ENCODE measurements at regions not wholly inside any gene's neighbourhood (a gene's known extent, or its start where the extent isn't known, plus 50 kb on each side); places are given as distances from the start of the nearest gene placed in this dataset.
A peak's percentile ranks its signal among the peaks of the same experiment; 100 is the strongest.

- no peak for DNase-seq
- Mint-ChIP-seq H3K4me1 (ENCODE audit: low read depth, unreplicated experiment) (no peaks in the 10 kb centered on the region), H3K27me3 (ENCODE audit: unreplicated experiment) (no peaks in the 10 kb centered on the region), H3K27ac (ENCODE audit: unreplicated experiment) (no peak overlapping the region), H3K36me3 (ENCODE audit: insufficient read depth, unreplicated experiment) (no peaks in the 10 kb centered on the region), H3K4me3 (ENCODE audit: low read depth, unreplicated experiment) (no peak overlapping the region), H3K9me3 (ENCODE audit: low read depth, unreplicated experiment) (no peaks in the 10 kb centered on the region)
- CTCF ChIA-PET = no interaction called here
- TF ChIP-seq, protein P1, sequence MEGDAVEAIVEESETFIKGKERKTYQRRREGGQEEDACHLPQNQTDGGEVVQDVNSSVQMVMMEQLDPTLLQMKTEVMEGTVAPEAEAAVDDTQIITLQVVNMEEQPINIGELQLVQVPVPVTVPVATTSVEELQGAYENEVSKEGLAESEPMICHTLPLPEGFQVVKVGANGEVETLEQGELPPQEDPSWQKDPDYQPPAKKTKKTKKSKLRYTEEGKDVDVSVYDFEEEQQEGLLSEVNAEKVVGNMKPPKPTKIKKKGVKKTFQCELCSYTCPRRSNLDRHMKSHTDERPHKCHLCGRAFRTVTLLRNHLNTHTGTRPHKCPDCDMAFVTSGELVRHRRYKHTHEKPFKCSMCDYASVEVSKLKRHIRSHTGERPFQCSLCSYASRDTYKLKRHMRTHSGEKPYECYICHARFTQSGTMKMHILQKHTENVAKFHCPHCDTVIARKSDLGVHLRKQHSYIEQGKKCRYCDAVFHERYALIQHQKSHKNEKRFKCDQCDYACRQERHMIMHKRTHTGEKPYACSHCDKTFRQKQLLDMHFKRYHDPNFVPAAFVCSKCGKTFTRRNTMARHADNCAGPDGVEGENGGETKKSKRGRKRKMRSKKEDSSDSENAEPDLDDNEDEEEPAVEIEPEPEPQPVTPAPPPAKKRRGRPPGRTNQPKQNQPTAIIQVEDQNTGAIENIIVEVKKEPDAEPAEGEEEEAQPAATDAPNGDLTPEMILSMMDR (IDR thresholded peaks at IDR 0.05; ENCODE audit: unreplicated experiment) = no peak
- intact Hi-C loops (cut with micrococcal nuclease; ENCODE audit: unreplicated experiment) = no loop called here
- no TSS peak for BruUV-seq (replicated peaks)
These were observed 172.8 kb upstream of the CXADR start for GRCh38 chr21:17340081-17340480.

DNA sequence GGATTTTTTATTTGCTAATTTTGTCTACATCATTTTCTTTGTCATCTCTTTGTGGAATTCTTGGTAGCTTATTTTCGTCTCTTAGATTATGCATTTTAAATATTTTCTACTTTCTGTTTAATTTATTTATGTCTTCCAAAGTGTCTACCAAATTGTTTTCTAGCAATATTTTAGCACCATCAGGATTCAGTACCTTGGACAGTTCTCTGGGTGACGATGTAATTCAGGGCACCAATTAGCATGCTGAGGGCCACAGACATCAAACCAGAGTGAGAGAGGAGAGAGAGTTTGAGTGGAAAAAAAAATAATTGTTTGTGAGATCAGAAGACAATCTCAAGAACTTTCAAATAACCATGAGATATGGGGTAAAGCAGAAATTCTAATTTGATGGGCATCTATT lies 169.8 kb upstream of the CXADR start:
- DNase-seq = peak; percentile 4
- intact Hi-C loops (cut with micrococcal nuclease; ENCODE audit: unreplicated experiment) = no loop called here
- Mint-ChIP-seq H3K36me3 (ENCODE audit: insufficient read depth, unreplicated experiment) (no peaks in the 10 kb centered on the region), H3K27ac (ENCODE audit: unreplicated experiment) (no peak overlapping the region), H3K27me3 (ENCODE audit: unreplicated experiment) (no peaks in the 10 kb centered on the region), H3K4me1 (ENCODE audit: low read depth, unreplicated experiment) (no peaks in the 10 kb centered on the region), H3K9me3 (ENCODE audit: low read depth, unreplicated experiment) (no peaks in the 10 kb centered on the region), H3K4me3 (ENCODE audit: low read depth, unreplicated experiment) (no peak overlapping the region)
- TF ChIP-seq, protein P1 (IDR thresholded peaks at IDR 0.05; ENCODE audit: unreplicated experiment) = no peak
- no TSS peak for BruUV-seq (replicated peaks)
- CTCF ChIA-PET = no interaction called here

- DNase-seq = no peak
- intact Hi-C loops (cut with micrococcal nuclease; ENCODE audit: unreplicated experiment) = no loop called here
- TF ChIP-seq, protein P1 (IDR thresholded peaks at IDR 0.05; ENCODE audit: unreplicated experiment) = no peak
- no peaks in the 10 kb centered on the region for H3K27me3 Mint-ChIP-seq (ENCODE audit: unreplicated experiment)
- CTCF ChIA-PET = no interaction called here
- H3K9me3 Mint-ChIP-seq (ENCODE audit: low read depth, unreplicated experiment) = no peaks in the 10 kb centered on the region
- no peak overlapping the region for H3K27ac Mint-ChIP-seq (ENCODE audit: unreplicated experiment)
- H3K36me3 Mint-ChIP-seq (ENCODE audit: insufficient read depth, unreplicated experiment) = no peaks in the 10 kb centered on the region
- no peak overlapping the region for H3K4me3 Mint-ChIP-seq (ENCODE audit: low read depth, unreplicated experiment)
- no peaks in the 10 kb centered on the region for H3K4me1 Mint-ChIP-seq (ENCODE audit: low read depth, unreplicated experiment)
- no TSS peak for BruUV-seq (replicated peaks)
These were observed 164.5 kb upstream of the CXADR start for GRCh38 chr21:17348357-17348756.

- CTCF ChIA-PET = no interaction called here
- no peak for DNase-seq
- Mint-ChIP-seq H3K27me3 (ENCODE audit: unreplicated experiment) (no peaks in the 10 kb centered on the region), H3K36me3 (ENCODE audit: insufficient read depth, unreplicated experiment) (no peaks in the 10 kb centered on the region), H3K27ac (ENCODE audit: unreplicated experiment) (no peak overlapping the region), H3K4me3 (ENCODE audit: low read depth, unreplicated experiment) (no peak overlapping the region), H3K9me3 (ENCODE audit: low read depth, unreplicated experiment) (no peaks in the 10 kb centered on the region), H3K4me1 (ENCODE audit: low read depth, unreplicated experiment) (no peaks in the 10 kb centered on the region)
- intact Hi-C loops (cut with micrococcal nuclease; ENCODE audit: unreplicated experiment) = no loop called here
- no TSS peak for BruUV-seq (replicated peaks)
- TF ChIP-seq, protein P1 (IDR thresholded peaks at IDR 0.05; ENCODE audit: unreplicated experiment) = no peak
These were observed 164.0 kb upstream of the CXADR start for GRCh38 chr21:17348849-17349248.

DNA sequence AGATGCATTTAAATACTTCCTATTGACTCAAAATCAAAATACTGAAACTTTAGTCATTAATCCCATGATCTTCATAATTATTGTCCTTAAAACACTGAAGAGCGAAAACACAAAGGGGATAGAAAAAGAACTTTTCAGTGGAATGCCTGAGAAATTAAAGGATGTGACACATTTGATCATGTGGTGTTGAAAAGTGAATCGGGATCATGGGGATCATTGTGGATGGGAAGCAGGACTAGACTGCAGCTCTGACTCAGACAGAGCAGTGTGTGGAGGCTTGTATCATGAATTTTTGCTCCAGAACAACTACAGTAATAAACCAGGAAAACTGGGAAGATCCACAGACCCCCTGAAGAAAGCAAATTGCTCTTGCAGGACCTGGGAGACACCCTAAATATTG lies 161.1 kb upstream of the CXADR start:
- H3K27ac Mint-ChIP-seq (ENCODE audit: unreplicated experiment) = no peak overlapping the region
- H3K27me3 Mint-ChIP-seq (ENCODE audit: unreplicated experiment) = no peaks in the 10 kb centered on the region
- TF ChIP-seq, protein P1 (IDR thresholded peaks at IDR 0.05; ENCODE audit: unreplicated experiment) = no peak
- H3K4me3 Mint-ChIP-seq (ENCODE audit: low read depth, unreplicated experiment) = no peak overlapping the region
- no peaks in the 10 kb centered on the region for H3K36me3 Mint-ChIP-seq (ENCODE audit: insufficient read depth, unreplicated experiment)
- intact Hi-C loops (cut with micrococcal nuclease; ENCODE audit: unreplicated experiment) = no loop called here
- BruUV-seq (replicated peaks) = no TSS peak
- CTCF ChIA-PET = no interaction called here
- no peak for DNase-seq
- H3K4me1 Mint-ChIP-seq (ENCODE audit: low read depth, unreplicated experiment) = no peaks in the 10 kb centered on the region
- peaks cover 3% of the 10 kb centered on the region for H3K9me3 Mint-ChIP-seq (ENCODE audit: low read depth, unreplicated experiment)
